ENCODE measurements at regions not wholly inside any gene's neighbourhood (a gene's known extent, or its start where the extent isn't known, plus 50 kb on each side); places are given as distances from the start of the nearest gene placed in this dataset.
A peak's percentile ranks its signal among the peaks of the same experiment; 100 is the strongest.

- DNase-seq, result peak in 2 of 35 experiments; percentile 11 to 19
- Mint-ChIP-seq H3K27ac (no peak overlapping the region), H3K4me1 (peaks cover 7 to 27% (median 16%) of the 10 kb centered on the region in 3 donors), H3K9me3 (peaks cover 0 to 3% (median 0%) of the 10 kb centered on the region in 3 donors), H3K4me3 (no peak overlapping the region), H3K27me3 (peaks cover 0 to 8% of the 10 kb centered on the region in 2 donors), H3K36me3 (no peaks in the 10 kb centered on the region)
- 69% methylated on average over 8 of the region's 11 CpGs for WGBS (ENCODE audit: insufficient coverage)
- Histone ChIP-seq H3K4me1 (ENCODE audit: control insufficient read depth in 1 of 2, extremely low read depth in 1 of 2, insufficient read depth in 2 of 2, low read length in 2 of 2) (peaks cover 14 to 33% of the 10 kb centered on the region in 2 experiments), H3K27ac (ENCODE audit: low read length) (no peak overlapping the region), H3K9me3 (no peaks in the 10 kb centered on the region), H3K27me3 (replicated peaks in 1 of 2; ENCODE audit: control insufficient read depth in 2 of 2, extremely low read depth in 1 of 2, insufficient read depth in 2 of 2, low read length in 1 of 2) (peaks cover 0 to 5% of the 10 kb centered on the region in 2 experiments), H3K36me3 (ENCODE audit: control insufficient read depth in 2 of 2, extremely low read depth in 1 of 2, insufficient read depth in 1 of 2, low read length in 1 of 2) (no peaks in the 10 kb centered on the region), H3K4me3 (ENCODE audit: control insufficient read depth in 1 of 2, extremely low read depth in 1 of 2, low read length in 1 of 2) (no peak overlapping the region)
- POLR2A ChIA-PET, result no interaction called here
- no peak for ATAC-seq (replicated peaks in 1 of 4)
- CTCF ChIA-PET, result no interaction called here
Observed at GRCh38 chr2:239603411-239604356, 202.9 kb upstream of the HDAC4 start.

GRCh38 chr2:239602290-239603282, 201.8 kb upstream of the HDAC4 start:
- Mint-ChIP-seq H3K27me3 (peaks cover 0 to 8% of the 10 kb centered on the region in 2 donors), H3K9me3 (peaks cover 0 to 3% (median 0%) of the 10 kb centered on the region in 3 donors), H3K27ac (peak overlapping the region in 1 of 2 donors; percentile 87), H3K4me3 (peak overlapping the region in 1 of 3 donors; percentile 30), H3K4me1 (peaks cover 7 to 27% (median 16%) of the 10 kb centered on the region in 3 donors), H3K36me3 (no peaks in the 10 kb centered on the region)
- no peaks in the 10 kb centered on the region for H3K36me3 ChIP-seq (ENCODE audit: control insufficient read depth in 2 of 2, extremely low read depth in 1 of 2, insufficient read depth in 1 of 2, low read length in 1 of 2)
- DNase-seq (peak in 15 of 35 experiments; percentile 6 to 60 (median 27)), ATAC-seq (replicated peaks in 1 of 4) (peak; percentile 37 to 81 (median 55))
- peaks cover 0 to under 1% of the 10 kb centered on the region in 2 experiments for H3K27me3 ChIP-seq (replicated peaks in 1 of 2; ENCODE audit: control insufficient read depth in 2 of 2, extremely low read depth in 1 of 2, insufficient read depth in 2 of 2, low read length in 1 of 2)
- H3K27ac ChIP-seq (ENCODE audit: low read length), result peak overlapping the region; percentile 25
- 66% methylated on average over 25 of the region's 30 CpGs for WGBS (ENCODE audit: insufficient coverage)
- CTCF ChIA-PET, result interaction anchor here in 1 of 2 donors (1.0 kb wide), 1 partner anchor 21 kb away, joined by 4 read pairs; no protein-coding TSS in a partner anchor
- POLR2A ChIA-PET, result no interaction called here
- no peaks in the 10 kb centered on the region for H3K9me3 ChIP-seq
- H3K4me1 ChIP-seq (ENCODE audit: control insufficient read depth in 1 of 2, extremely low read depth in 1 of 2, insufficient read depth in 2 of 2, low read length in 2 of 2), result peaks cover 14 to 35% of the 10 kb centered on the region in 2 experiments
- H3K4me3 ChIP-seq (ENCODE audit: control insufficient read depth in 1 of 2, extremely low read depth in 1 of 2, low read length in 1 of 2), result no peak overlapping the region

- Mint-ChIP-seq H3K27me3 (peaks cover 0 to 7% of the 10 kb centered on the region in 2 donors), H3K9me3 (peaks cover 0 to 3% (median 0%) of the 10 kb centered on the region in 3 donors), H3K4me3 (peak overlapping the region in 1 of 3 donors; percentile 30), H3K4me1 (peaks cover 7 to 27% (median 16%) of the 10 kb centered on the region in 3 donors), H3K36me3 (no peaks in the 10 kb centered on the region), H3K27ac (peak overlapping the region in 1 of 2 donors; percentile 87)
- DNase-seq, result peak in 2 of 35 experiments; percentile 7 to 16
- Histone ChIP-seq H3K27me3 (replicated peaks in 1 of 2; ENCODE audit: control insufficient read depth in 2 of 2, extremely low read depth in 1 of 2, insufficient read depth in 2 of 2, low read length in 1 of 2) (no peaks in the 10 kb centered on the region), H3K4me3 (ENCODE audit: control insufficient read depth in 1 of 2, extremely low read depth in 1 of 2, low read length in 1 of 2) (no peak overlapping the region), H3K9me3 (no peaks in the 10 kb centered on the region), H3K27ac (ENCODE audit: low read length) (peak overlapping the region; percentile 25), H3K36me3 (ENCODE audit: control insufficient read depth in 2 of 2, extremely low read depth in 1 of 2, insufficient read depth in 1 of 2, low read length in 1 of 2) (no peaks in the 10 kb centered on the region), H3K4me1 (ENCODE audit: control insufficient read depth in 1 of 2, extremely low read depth in 1 of 2, insufficient read depth in 2 of 2, low read length in 2 of 2) (peaks cover 14 to 35% of the 10 kb centered on the region in 2 experiments)
- ChIA-PET POLR2A (no interaction called here), CTCF (interaction anchor here in 1 of 2 donors (1.0 kb wide), 1 partner anchor 21 kb away, joined by 4 read pairs; no protein-coding TSS in a partner anchor)
- no peak for ATAC-seq (replicated peaks in 1 of 4)
- WGBS (ENCODE audit: insufficient coverage), result 82% methylated on average over 3 of the region's 7 CpGs
Observed at GRCh38 chr2:239601880-239602279, 201.1 kb upstream of the HDAC4 start.

- H3K4me1 ChIP-seq (ENCODE audit: control insufficient read depth in 1 of 2, extremely low read depth in 1 of 2, insufficient read depth in 2 of 2, low read length in 2 of 2), result peaks cover 14 to 35% of the 10 kb centered on the region in 2 experiments
- no peaks in the 10 kb centered on the region for H3K36me3 Mint-ChIP-seq
- peak overlapping the region in 1 of 2 donors; percentile 23 for H3K27ac Mint-ChIP-seq
- H3K27me3 Mint-ChIP-seq, result peaks cover 0 to 1% of the 10 kb centered on the region in 2 donors
- WGBS (ENCODE audit: insufficient coverage), result 84% methylated on average over 15 of the region's 15 CpGs
- no peak overlapping the region for H3K4me3 ChIP-seq (ENCODE audit: control insufficient read depth in 1 of 2, extremely low read depth in 1 of 2, low read length in 1 of 2)
- H3K9me3 Mint-ChIP-seq, result peaks cover 0 to 3% (median 0%) of the 10 kb centered on the region in 3 donors
- H3K4me3 Mint-ChIP-seq, result no peak overlapping the region
- H3K27me3 ChIP-seq (replicated peaks in 1 of 2; ENCODE audit: control insufficient read depth in 2 of 2, extremely low read depth in 1 of 2, insufficient read depth in 2 of 2, low read length in 1 of 2), result no peaks in the 10 kb centered on the region
- peaks cover 7 to 27% (median 16%) of the 10 kb centered on the region in 3 donors for H3K4me1 Mint-ChIP-seq
- ChIA-PET CTCF (no interaction called here), POLR2A (no interaction called here)
- no peaks in the 10 kb centered on the region for H3K36me3 ChIP-seq (ENCODE audit: control insufficient read depth in 2 of 2, extremely low read depth in 1 of 2, insufficient read depth in 1 of 2, low read length in 1 of 2)
- ATAC-seq (replicated peaks in 1 of 4) (no peak), DNase-seq (peak in 2 of 35 experiments; percentile 12 to 16)
- H3K27ac ChIP-seq (ENCODE audit: low read length), result no peak overlapping the region
- H3K9me3 ChIP-seq, result no peaks in the 10 kb centered on the region
Observed at GRCh38 chr2:239601201-239601851, 200.5 kb upstream of the HDAC4 start.

GRCh38 chr2:239600650-239601049, 199.8 kb upstream of the HDAC4 start:
- CTCF ChIA-PET, result no interaction called here
- Mint-ChIP-seq H3K27ac (no peak overlapping the region), H3K4me1 (peaks cover 7 to 24% (median 16%) of the 10 kb centered on the region in 3 donors), H3K36me3 (no peaks in the 10 kb centered on the region), H3K9me3 (peaks cover 0 to 3% (median 0%) of the 10 kb centered on the region in 3 donors), H3K4me3 (no peak overlapping the region), H3K27me3 (no peaks in the 10 kb centered on the region)
- ATAC-seq (replicated peaks in 1 of 4) (no peak), DNase-seq (peak in 2 of 35 experiments; percentile 3 to 12)
- Histone ChIP-seq H3K9me3 (no peaks in the 10 kb centered on the region), H3K36me3 (ENCODE audit: control insufficient read depth in 2 of 2, extremely low read depth in 1 of 2, insufficient read depth in 1 of 2, low read length in 1 of 2) (no peaks in the 10 kb centered on the region), H3K27ac (ENCODE audit: low read length) (no peak overlapping the region), H3K27me3 (replicated peaks in 1 of 2; ENCODE audit: control insufficient read depth in 2 of 2, extremely low read depth in 1 of 2, insufficient read depth in 2 of 2, low read length in 1 of 2) (no peaks in the 10 kb centered on the region), H3K4me3 (ENCODE audit: control insufficient read depth in 1 of 2, extremely low read depth in 1 of 2, low read length in 1 of 2) (no peak overlapping the region), H3K4me1 (ENCODE audit: control insufficient read depth in 1 of 2, extremely low read depth in 1 of 2, insufficient read depth in 2 of 2, low read length in 2 of 2) (peaks cover 14 to 35% of the 10 kb centered on the region in 2 experiments)
- POLR2A ChIA-PET, result no interaction called here
- 84% methylated on average over 2 of the region's 5 CpGs for WGBS (ENCODE audit: insufficient coverage)
